Fibroblast of skin of left biceps (primary cell): ENCODE measurements at regions not wholly inside any gene's neighbourhood (a gene's known extent, or its start where the extent isn't known, plus 50 kb on each side); places are given as distances from the start of the nearest gene placed in this dataset.
"Not testable (repeated sequence)": the region's sequence is repeated elsewhere in the genome, so short reads cannot be mapped to it uniquely, and the experiment has no call there.

ENCODE experiments used
- DNase-seq, 2 experiments: peaks; one replicate each; pipeline ENCODE4 v3.0.0-alpha.2; 2013; ENCODE audit warnings: low read depth in 2 of 2

- DNase-seq: no peak
Measured at GRCh38 chr14:39681782-39682399, 249.7 kb upstream of the FBXO33 start.

DNA sequence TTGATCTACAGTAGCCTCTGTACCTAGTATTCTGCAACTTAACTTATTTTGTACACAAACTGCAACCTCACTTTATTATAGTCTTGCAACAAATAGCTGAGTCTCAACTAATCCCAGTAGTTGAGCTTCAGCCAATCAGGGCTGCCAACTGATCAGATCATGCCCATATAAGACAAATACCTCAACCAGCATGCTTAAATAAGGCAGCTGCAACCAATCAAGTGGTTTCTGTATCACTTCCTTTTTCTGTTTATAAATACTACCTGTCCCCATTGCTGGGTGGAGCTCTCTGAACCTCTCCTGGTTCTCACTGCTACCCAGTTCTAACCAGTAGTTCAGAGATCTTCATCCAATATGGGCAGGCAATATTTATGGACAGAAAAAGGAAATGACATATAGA is 248.5 kb upstream of the FBXO33 start:
- no peak for DNase-seq

DNA sequence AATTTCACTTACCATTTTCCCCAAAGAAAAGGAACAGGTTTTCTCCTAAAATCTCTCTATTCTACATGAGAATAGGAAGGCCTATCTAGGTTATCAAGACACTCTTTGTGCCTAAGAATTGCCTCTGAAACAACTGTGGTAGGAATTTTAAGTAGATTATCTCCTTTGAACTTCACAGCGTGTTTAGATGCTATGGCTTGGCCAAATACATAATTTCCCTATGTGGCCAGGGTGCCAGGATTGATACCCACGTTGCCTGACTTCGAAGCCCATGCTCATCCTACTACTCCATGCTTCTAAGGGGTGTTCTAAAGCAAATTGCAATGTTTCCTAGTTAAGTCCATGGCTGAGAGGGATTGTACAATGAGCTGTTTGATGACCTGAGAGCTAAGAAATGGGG is 241.5 kb upstream of the FBXO33 start:
- DNase-seq: no peak

DNA sequence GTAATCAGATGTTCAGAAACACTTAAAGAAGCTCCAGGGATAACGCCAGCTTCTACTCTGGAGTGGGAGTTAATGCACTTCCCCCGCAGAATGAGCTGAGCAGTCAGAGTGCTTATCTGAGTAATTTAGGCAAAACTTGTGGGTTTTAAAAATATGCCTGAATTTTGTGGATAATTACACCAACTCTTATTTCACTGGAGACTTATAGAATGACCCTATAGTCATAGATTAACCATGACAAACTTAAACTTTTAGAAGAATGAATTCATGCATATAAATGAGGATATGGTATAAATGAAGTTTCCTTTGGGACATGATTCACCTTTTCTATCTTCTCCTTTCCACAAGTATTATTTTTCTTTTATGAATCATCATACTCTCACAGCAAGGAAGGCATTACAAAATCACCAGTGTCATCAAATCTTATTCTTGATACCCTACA is 241.1 kb upstream of the FBXO33 start:
- peak; percentile 70 to 76 for DNase-seq

DNA sequence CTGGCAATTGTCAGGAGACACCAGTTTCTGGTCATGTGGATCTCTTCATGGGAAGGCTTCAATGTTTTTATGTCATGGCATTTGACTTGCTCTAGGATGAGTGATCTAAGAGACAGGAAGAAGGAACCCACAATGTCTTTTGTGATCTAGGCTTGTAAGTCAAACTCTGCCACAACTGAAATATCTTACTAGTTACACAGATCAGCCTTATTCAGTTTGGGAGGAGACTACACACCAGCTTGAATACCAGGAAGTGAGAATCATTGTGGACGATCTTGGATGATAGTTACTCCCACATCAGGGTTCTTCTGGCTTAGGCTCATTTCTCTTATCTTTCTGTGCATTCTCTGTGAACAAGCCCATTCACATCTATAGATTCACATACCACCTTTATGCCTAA is 236.2 kb upstream of the FBXO33 start:
- no peak for DNase-seq

- no peak for DNase-seq
Measured at GRCh38 chr14:39666386-39666785, 234.2 kb upstream of the FBXO33 start.

DNA sequence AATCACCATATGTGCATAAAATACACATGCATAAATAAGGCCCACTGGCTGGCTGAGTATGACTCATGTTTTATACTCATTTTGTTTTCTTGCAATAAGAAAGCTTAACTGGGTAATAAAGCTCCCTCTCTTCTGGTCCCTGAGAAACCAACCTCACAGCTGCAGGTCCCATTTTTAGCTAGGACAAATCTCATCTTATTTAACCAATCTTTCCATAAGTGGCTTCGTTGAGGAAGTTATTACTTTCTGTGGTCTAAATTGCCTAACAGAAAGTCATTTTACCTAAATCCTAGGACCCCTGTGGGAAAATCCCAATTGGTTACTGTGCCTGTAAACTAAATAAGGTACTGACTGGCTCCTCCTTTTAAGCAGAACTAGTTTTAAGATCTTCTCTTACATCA is 232.8 kb upstream of the FBXO33 start:
- no peak for DNase-seq

- DNase-seq: no peak
Measured at GRCh38 chr14:39664646-39665045, 232.4 kb upstream of the FBXO33 start.

DNA sequence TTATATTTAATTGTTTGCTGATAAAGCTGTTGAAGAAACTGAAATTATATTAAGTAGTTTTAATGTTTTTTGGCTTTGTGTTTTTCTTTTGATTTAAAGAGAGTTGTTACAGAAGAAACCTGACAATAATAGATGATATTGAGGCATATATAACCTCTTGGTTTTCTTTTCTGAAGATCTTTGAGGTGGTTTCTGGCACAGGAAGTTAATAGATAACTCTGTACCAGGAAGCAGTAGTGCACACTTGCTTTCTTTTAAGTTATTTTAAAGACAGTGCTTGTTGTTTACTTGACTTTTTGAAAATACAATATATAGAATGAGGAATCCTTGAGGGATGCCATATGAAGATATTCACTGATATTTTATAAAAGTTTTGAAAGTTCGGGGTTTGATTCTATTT is 209.0 kb upstream of the FBXO33 start:
- DNase-seq: no peak

GRCh38 chr14:39639009-39639408 is 206.8 kb upstream of the FBXO33 start:
- not testable (repeated sequence) for DNase-seq

DNA sequence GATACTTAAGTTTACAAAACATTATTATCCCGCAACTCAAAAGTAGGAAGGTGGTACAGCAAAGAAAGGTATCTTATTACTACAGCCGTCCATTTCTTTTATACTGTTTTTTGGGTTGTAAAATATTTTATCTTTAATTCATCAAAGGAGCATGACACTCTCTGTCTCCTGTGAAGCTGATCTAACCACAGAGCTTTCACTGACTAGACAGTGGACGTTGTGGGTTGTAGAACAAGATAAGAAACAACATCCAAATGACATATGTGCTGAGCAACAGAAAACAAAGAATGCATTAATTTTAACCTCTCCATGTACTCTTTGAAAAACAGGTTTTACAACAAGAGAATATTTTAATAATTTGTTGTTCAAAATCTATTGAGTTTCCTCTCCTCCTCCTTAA is 195.9 kb upstream of the FBXO33 start:
- no peak for DNase-seq

- no peak for DNase-seq
Measured at GRCh38 chr14:39626589-39627576, 194.7 kb upstream of the FBXO33 start.

DNA sequence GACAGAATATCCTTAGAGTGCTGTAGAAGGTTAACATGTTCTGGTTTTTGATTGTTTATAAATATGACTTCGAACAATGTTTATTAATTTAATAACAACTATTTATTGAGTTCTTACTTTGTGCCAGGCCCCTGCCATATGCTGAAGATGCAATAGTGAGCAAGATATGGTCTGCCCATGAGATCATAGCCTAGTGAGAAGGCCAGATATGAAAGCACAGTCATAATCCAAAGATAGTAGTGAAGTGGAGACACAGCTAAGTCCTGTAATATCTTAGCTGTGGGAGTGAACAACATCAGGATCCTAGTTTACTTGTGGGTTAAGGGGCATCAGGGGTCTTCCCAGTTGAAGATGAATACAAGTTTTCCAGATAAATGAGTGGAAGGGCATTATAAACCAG is 189.4 kb upstream of the FBXO33 start:
- no peak for DNase-seq

GRCh38 chr14:39621223-39621622 is 189.0 kb upstream of the FBXO33 start:
- DNase-seq: no peak

GRCh38 chr14:39617537-39617936 is 185.3 kb upstream of the FBXO33 start:
- no peak for DNase-seq

DNA sequence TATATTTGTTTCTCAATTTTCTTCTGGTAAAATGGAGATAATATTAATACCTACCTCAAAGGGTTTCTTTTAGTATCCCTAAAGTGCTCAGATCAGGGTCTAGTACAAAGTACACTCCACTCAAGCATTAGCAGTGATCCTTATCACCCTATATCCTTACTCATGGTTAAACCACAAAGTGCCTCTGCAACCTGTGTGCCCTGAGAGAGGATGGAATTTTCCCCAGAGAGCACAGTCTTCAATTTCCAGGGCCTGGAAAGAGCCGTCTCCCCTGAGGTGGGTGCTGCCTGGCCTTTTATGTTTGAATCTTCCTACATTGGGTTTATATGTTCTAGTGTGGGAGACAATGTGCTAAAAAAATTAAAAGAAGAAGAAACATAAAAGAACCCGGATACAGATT is 183.1 kb upstream of the FBXO33 start:
- DNase-seq: no peak

GRCh38 chr14:39614297-39614923 is 182.2 kb upstream of the FBXO33 start:
- no peak for DNase-seq

DNA sequence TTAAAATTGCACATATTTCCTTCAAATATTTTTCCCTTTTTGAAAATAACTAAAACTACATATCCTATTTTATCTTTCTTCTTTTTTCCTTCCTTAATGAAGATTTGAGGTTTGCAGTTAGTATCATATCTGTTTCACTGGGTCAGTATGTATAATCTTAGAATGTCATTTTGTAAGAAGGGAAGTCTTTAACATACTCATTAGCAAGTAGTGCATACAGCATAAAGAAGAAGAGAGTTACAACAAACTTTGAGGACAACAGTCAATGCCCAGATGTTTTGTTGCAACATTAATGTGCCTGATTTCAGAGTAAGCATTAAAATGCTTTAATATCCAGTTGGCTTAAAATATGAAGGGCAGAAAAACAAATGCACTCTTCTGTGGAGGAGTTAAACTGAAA is 176.9 kb upstream of the FBXO33 start:
- DNase-seq: no peak

DNA sequence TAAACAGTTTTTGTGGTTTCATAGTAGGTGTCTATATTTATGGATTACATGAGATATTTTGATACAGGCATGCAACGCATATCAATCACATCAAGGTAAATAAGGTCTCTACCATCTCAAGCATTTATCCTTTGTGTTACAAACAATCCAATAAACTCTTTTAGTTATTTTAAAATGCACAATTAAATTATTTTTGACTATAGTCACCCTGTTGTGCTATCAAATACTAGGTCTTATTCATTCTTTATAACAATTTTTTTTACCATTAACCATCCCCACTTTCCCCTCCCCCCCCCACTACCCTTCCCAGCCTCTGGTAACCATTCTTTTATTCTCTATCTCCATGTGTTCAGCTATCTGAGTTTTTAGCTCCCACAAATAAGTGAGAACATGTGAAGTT is 175.7 kb upstream of the FBXO33 start:
- DNase-seq: no peak

DNA sequence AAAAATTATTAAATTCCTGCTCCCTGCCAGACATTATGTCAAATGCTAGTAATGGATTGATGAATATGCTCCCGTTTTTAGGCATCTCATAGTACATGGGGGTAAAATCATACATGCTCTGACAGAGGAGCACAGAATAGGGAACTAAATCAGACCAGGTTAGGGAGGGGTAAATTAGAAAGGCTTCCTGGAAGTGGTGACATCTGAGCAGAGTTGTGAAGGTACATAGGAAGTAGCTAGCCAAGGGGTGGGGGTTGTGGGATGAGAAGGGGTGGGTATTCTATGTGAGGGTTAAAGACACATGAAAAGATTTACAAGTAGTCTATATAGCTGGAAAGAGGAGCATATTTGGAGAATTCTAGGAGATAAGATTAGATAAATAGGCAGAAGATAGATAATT is 171.7 kb upstream of the FBXO33 start:
- no peak for DNase-seq

DNA sequence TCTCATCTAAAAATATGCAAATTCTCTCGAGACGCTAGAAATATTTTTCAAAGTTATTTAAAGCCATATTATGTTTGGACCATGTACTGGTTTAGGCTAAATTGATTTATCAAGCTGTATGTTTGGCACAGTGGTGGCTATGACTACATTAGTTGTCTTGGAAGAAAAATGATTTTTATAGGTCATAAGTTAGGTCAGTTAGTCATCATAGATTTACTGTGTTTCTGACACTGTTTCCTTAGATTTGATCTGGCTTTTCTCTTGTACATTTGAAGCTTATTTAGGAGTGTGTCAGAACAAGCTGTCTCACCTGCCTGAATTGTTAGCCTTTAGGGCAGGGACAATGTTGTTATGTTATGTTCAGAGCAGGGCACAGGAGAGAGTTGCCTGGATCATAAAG is 161.1 kb upstream of the FBXO33 start:
- DNase-seq: no peak

- no peak for DNase-seq
Measured at GRCh38 chr14:39592116-39592789, 160.0 kb upstream of the FBXO33 start.
